ENCODE measurements at regions not wholly inside any gene's neighbourhood (a gene's known extent, or its start where the extent isn't known, plus 50 kb on each side); places are given as distances from the start of the nearest gene placed in this dataset.

GRCh38 chr9:87233431-87233830 lies 264.2 kb upstream of the DAPK1 start:
- no peak for TF ChIP-seq CTCF (IDR thresholded peaks at IDR 0.05; ENCODE audit: insufficient read depth, low read length, missing control alignments)
- CTCF ChIA-PET, result interaction anchor here (1.0 to 1.1 kb wide), 2 partner anchors 34 to 40 kb away, joined by 3 read pairs; no protein-coding TSS in a partner anchor
- POLR2A ChIA-PET, result no interaction called here

GRCh38 chr9:87233899-87234455 lies 263.7 kb upstream of the DAPK1 start:
- DNase-seq (ENCODE audit: low read depth, low spot score), result no peak
- no peak for TF ChIP-seq CTCF (IDR thresholded peaks at IDR 0.05; ENCODE audit: insufficient read depth, low read length, missing control alignments)
- ChIA-PET CTCF (interaction anchor here (1.0 kb wide), 1 partner anchor 34 kb away, joined by 3 read pairs; no protein-coding TSS in a partner anchor), POLR2A (no interaction called here)
- no peak overlapping the region for H3K4me3 ChIP-seq (ENCODE audit: low read depth, low read length)

More at GRCh38 chr9:87233431-87233830, 264.2 kb upstream of the DAPK1 start:
- H3K4me3 ChIP-seq (ENCODE audit: low read depth, low read length), result no peak overlapping the region
- no peak for DNase-seq (ENCODE audit: low read depth, low spot score)

- TF ChIP-seq CTCF (IDR thresholded peaks at IDR 0.05; ENCODE audit: insufficient read depth, low read length, missing control alignments), result no peak
- H3K4me3 ChIP-seq (ENCODE audit: low read depth, low read length), result no peak overlapping the region
- no peak for DNase-seq (ENCODE audit: low read depth, low spot score)
- ChIA-PET CTCF (no interaction called here), POLR2A (interaction anchor here (0.7 kb wide), 1 partner anchor 287 kb away, joined by 3 read pairs; no protein-coding TSS in a partner anchor)
These were observed 262.8 kb upstream of the DAPK1 start for GRCh38 chr9:87234854-87235253.

GRCh38 chr9:87236546-87236945 lies 261.1 kb upstream of the DAPK1 start:
- TF ChIP-seq CTCF (IDR thresholded peaks at IDR 0.05; ENCODE audit: insufficient read depth, low read length, missing control alignments), result no peak
- CTCF ChIA-PET, result interaction anchor here (0.6 kb wide), 1 partner anchor 19 kb away, joined by 3 read pairs; no protein-coding TSS in a partner anchor
- no peak overlapping the region for H3K4me3 ChIP-seq (ENCODE audit: low read depth, low read length)
- DNase-seq (ENCODE audit: low read depth, low spot score), result no peak
- POLR2A ChIA-PET, result no interaction called here

- TF ChIP-seq CTCF (IDR thresholded peaks at IDR 0.05; ENCODE audit: insufficient read depth, low read length, missing control alignments), result no peak
- DNase-seq (ENCODE audit: low read depth, low spot score), result no peak
- CTCF ChIA-PET, result no interaction called here
- POLR2A ChIA-PET, result no interaction called here
- H3K4me3 ChIP-seq (ENCODE audit: low read depth, low read length), result no peak overlapping the region
These were observed 260.3 kb upstream of the DAPK1 start for GRCh38 chr9:87237336-87237735.

- no peak for TF ChIP-seq CTCF (IDR thresholded peaks at IDR 0.05; ENCODE audit: insufficient read depth, low read length, missing control alignments)
- no peak for DNase-seq (ENCODE audit: low read depth, low spot score)
- ChIA-PET POLR2A (no interaction called here), CTCF (no interaction called here)
- no peak overlapping the region for H3K4me3 ChIP-seq (ENCODE audit: low read depth, low read length)
These were observed 259.1 kb upstream of the DAPK1 start for GRCh38 chr9:87238545-87238944.

Data from AG04449 (cell line).